GM20000 (cell line): ENCODE measurements at regions not wholly inside any gene's neighbourhood (a gene's known extent, or its start where the extent isn't known, plus 50 kb on each side); places are given as distances from the start of the nearest gene placed in this dataset.

Source experiments
- DNase-seq: peaks from one replicate; pipeline ENCODE4 v3.0.0; 2012; ENCODE audit warnings: low spot score
- CTCF ChIP-seq: IDR thresholded peaks from 2 replicates; pipeline ENCODE4 v1.5.1; 2012; ENCODE audit warnings: mild to moderate bottlenecking, control low read depth; ENCODE audit errors: extremely low read depth, missing control alignments

- no peak for DNase-seq
- no peak for TF ChIP-seq CTCF
Observed at GRCh38 chr11:23976426-23976825, 520.4 kb upstream of the LUZP2 start.

GRCh38 chr11:23976841-23977271, 520.0 kb upstream of the LUZP2 start:
- TF ChIP-seq CTCF, result no peak
- no peak for DNase-seq

GRCh38 chr11:23988381-23989006, 508.4 kb upstream of the LUZP2 start:
- no peak for DNase-seq
- TF ChIP-seq CTCF, result no peak

- TF ChIP-seq CTCF, result no peak
- no peak for DNase-seq
Observed at GRCh38 chr11:23990346-23991164, 506.3 kb upstream of the LUZP2 start.

GRCh38 chr11:23991165-23991539, 505.7 kb upstream of the LUZP2 start:
- DNase-seq, result no peak
- TF ChIP-seq CTCF, result no peak

- no peak for DNase-seq
Observed at GRCh38 chr11:23995891-23996290, 501.0 kb upstream of the LUZP2 start.

More at GRCh38 chr11:23995891-23996290, 501.0 kb upstream of the LUZP2 start:
- TF ChIP-seq CTCF, result no peak
